Stomach (tissue), 4 donors: ENCODE measurements at regions not wholly inside any gene's neighbourhood (a gene's known extent, or its start where the extent isn't known, plus 50 kb on each side); places are given as distances from the start of the nearest gene placed in this dataset.

Source experiments
- EP300 ChIP-seq: sonication (generic); formaldehyde crosslinking; IDR thresholded peaks from one replicate; pipeline ENCODE4 v1.6.1; 2017; ENCODE audit warnings: antibody characterized with exemption
- POLR2A ChIP-seq, 4 donors: fragments of 450-650 bp; IDR thresholded peaks; one replicate each; pipeline ENCODE4 v1.6.1; 2016; ENCODE audit warnings: antibody characterized with exemption in 4 of 4, control low read depth in 2 of 4, mild to moderate bottlenecking in 1 of 4, moderate library complexity in 1 of 4
- POLR2AphosphoS5 ChIP-seq, 3 donors: sonication (generic); formaldehyde crosslinking; IDR thresholded peaks; one replicate each; pipeline ENCODE4 v1.6.1; 2016; ENCODE audit warnings: antibody characterized with exemption in 3 of 3
- TF ChIP-seq, protein P1 (sequence below), 7 experiments: fragments of 450-650 bp in 4 of 7; fragments of 200-600 bp in 3 of 7; sonication (generic) in 3 of 7; IDR thresholded peaks; one replicate each; pipeline ENCODE4 v1.5.1; 2016 to 2019; ENCODE audit warnings: antibody characterized with exemption in 7 of 7, control low read depth in 2 of 7, mild to moderate bottlenecking in 1 of 7

DNA sequence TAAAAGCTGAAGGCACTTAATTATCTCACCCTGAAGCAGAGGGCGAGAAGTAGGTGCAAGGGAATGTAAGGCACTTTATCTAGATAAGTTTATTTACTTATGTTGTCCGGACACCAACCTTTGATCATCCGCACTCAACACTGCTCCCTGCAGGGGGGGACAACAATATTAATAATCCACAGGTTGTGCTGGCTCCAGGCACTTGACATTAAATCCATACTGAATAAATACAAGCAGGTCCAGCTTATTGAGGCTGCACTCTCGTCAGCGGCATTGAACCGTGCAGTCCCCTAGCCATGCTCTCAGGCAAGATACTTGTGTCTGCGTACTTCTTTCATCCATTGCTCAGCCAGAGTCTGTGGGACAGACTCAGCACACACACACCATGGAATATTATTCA is 374.5 kb upstream of the NBEA start:
- TF ChIP-seq, protein P1, sequence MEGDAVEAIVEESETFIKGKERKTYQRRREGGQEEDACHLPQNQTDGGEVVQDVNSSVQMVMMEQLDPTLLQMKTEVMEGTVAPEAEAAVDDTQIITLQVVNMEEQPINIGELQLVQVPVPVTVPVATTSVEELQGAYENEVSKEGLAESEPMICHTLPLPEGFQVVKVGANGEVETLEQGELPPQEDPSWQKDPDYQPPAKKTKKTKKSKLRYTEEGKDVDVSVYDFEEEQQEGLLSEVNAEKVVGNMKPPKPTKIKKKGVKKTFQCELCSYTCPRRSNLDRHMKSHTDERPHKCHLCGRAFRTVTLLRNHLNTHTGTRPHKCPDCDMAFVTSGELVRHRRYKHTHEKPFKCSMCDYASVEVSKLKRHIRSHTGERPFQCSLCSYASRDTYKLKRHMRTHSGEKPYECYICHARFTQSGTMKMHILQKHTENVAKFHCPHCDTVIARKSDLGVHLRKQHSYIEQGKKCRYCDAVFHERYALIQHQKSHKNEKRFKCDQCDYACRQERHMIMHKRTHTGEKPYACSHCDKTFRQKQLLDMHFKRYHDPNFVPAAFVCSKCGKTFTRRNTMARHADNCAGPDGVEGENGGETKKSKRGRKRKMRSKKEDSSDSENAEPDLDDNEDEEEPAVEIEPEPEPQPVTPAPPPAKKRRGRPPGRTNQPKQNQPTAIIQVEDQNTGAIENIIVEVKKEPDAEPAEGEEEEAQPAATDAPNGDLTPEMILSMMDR (IDR thresholded peaks at IDR 0.05): no peak
- no peak for TF ChIP-seq POLR2A (IDR thresholded peaks at IDR 0.05)
- no peak for TF ChIP-seq EP300
- no peak for TF ChIP-seq POLR2AphosphoS5 (IDR thresholded peaks at IDR 0.05)
